Lung microvascular endothelial cell (primary cell): ENCODE measurements at regions not wholly inside any gene's neighbourhood (a gene's known extent, or its start where the extent isn't known, plus 50 kb on each side); places are given as distances from the start of the nearest gene placed in this dataset.
A peak's percentile ranks its signal among the peaks of the same experiment; 100 is the strongest.

ENCODE experiments used
- DNase-seq, 2 donors: peaks; one replicate each; pipeline versions ENCODE4 v3.0.0 to v3.0.0-alpha.2; 2010; ENCODE audit warnings: low read depth in 2 of 2

DNA sequence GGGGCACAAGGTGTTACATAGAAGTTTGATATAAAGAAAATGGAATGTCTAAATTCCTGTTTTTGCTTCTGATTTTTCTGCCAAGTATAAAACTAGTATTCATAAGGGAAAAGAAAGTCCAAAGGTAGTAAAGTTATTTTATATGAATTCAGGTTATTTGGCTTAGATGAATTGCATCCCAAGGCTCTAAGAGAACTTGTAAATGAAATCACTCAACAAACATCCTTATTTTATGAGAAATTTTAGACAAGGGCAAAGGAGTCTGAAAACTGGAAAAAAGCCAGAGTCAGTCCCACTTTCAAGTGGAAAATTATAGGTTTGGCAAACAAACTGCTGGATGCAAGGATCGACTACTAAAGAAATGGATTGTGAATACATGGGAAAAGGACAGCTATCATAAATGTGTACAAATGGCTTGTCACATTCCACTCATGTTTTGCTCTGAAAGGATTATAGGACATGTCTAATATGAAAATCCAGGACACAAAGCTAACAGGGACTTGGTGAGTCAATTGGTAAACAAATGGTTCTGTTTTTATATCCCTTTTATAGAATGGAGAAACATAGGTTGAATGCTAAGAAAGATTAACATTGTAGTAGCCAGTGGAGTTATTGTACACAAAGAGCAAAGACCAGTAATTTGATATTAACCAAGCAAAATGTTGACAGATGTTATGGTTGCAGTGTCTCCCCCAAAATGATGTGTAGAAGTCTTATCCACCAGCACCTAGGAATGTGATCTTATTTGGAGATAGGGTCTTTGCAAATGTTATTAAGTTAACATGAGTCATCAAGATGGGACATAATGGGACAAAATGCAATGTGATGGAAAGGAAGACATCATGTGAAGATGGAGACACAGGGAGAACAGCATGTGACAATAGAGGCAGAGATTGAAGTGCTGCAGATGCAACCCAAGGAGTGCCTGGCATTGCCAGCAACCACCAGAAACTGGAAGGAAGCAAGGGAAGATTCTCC is 495.7 kb downstream of the TLE1 start:
- DNase-seq = no peak

DNA sequence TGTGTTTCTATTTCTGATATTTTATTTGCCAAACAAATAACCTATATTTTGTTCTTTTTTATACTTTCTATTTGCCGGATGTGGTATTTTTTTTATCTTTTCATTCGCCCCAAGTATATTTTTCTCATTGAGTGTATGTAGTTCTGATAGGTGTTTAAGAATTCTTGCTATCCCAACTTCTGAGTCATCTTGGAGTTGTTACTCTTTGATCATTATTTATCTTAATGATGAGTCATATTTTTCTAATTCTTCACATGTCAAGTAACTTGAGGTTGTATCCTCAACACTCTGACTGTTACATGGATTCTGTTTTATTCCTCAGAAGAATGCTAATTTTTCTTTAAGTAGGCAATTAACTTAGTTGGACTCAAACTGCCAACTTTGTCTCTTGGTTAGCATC is 498.1 kb downstream of the TLE1 start:
- DNase-seq = no peak

DNA sequence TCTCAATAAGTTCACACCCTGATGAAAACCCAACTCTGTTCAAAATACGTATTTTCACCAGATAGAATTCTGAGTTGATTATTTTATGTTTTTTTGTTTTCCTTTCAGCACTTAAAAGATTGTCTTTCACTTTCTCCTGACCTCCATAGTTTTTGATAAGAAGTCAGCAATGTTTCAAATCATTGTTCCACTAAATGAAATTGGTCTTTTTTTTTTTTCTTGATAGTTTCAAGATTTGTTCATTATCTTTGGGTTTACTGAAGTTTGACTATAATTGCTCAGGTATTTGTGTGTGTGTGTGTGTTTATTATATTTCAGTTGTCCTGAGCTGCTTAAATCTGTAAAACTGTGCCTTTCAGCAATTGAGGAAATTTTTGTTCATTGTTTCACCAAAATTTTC is 498.7 kb downstream of the TLE1 start:
- no peak for DNase-seq

DNA sequence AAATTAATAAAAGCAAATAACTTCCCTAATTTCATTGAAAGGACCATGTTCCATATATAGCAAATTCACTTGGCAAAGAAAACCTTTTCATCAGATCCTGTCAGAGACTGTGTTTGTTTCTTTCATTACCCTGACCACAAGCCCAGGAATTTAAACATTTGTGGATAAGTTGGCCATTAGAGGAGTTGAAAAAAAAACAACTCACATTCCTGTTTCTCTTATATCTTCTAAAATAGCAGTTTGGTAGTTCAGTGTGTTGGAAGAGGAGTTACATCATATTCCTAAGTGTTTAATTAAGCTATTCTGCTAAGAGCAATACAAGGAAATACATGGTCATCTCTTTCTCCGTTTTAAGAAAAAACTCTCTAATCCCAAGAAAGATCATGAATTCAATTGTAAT is 505.6 kb downstream of the TLE1 start:
- peak in 1 of 2 donors; percentile 2 for DNase-seq

DNA sequence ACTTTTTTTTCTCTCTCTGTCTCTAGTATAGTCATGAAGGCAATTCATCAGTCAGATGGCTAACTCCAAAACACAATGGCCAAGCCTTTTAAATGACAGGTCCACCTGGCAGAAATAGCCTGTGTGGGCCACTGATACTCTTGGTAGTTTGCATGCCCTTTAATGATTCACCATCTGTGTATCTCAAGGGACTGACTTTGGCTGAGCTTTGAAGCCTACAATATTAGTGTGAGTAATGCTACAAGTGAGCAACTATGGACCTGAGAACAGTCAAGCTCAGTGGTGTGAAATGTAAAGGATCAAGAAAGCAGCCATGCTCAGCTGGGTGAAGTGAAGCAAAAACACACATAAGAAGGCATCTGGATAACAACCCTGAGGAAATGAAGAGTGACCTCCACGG is 506.9 kb downstream of the TLE1 start:
- DNase-seq = no peak

DNA sequence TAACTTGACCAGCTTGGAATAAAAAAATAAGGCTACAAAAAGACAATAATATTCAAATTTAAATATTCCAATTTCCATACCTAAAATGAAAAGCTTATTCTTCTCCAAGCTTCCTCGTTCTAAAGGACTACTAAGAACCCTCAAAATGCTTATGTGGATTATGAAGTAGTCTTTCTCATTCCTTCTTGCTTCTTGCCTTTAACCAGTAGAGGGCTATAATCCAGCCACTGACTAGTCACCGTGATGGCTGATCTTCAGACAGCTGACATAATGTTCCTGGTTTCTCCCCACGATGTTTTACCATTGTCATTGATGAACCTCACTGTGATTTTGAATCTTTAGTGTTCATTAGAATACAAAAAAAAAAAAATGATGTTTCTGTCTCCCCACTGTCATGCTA is 515.3 kb downstream of the TLE1 start:
- no peak for DNase-seq

DNA sequence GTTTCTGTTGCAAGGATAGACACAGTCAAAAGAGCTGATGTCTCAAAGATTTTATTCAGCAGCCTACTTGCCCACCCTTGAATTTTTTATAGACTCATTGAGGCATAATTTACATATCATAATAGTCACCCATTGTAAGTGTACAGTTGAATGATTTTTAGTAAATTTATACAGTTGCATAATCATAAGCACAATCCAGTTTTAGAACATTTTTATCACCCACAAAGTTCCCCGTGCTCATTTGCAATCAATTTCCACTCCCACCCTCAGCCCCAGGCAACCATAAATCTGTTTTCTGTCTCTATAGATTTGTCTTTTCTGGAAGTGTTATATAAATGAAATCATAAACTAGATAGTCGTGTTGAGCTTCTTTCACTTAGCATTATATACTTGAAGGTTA is 517.7 kb downstream of the TLE1 start:
- DNase-seq = no peak

DNA sequence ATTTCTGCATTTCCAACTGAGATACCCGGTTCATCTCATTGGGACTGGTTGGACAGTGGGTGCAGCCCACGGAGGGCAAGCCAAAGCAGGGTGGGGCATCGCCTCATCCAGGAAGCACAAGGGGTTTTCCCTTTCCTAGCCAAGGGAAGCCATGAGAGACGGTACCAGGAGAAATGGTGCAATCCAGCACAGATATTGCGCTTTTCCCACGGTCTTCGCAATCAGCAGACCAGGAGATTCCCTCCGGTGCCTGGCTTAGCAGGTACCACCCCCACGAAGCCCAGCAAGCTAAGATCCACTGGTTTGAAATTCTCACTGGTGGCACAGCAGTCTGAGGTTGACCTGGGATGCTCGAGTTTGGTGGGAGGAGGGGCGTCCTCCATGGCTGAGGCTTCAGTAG is 527.0 kb downstream of the TLE1 start:
- DNase-seq = no peak

DNA sequence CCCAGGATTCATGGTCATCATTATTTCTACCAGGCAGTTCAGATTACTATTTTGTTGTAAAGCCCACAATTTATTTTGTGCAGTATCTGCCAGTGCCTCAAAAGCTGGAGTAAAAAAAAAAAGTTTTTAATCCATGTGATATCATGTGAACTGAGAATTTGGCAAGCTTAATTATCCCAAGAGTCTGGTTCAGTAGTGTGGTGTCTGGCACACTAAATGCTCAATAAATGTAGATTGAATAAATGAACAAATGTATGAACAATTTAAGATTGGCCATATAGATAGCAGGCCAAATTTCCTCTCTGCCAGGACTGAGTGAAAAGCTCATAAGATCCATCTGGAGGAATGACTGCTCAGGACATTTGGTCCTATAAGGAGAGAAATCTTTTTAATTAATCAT is 533.0 kb downstream of the TLE1 start:
- no peak for DNase-seq

DNA sequence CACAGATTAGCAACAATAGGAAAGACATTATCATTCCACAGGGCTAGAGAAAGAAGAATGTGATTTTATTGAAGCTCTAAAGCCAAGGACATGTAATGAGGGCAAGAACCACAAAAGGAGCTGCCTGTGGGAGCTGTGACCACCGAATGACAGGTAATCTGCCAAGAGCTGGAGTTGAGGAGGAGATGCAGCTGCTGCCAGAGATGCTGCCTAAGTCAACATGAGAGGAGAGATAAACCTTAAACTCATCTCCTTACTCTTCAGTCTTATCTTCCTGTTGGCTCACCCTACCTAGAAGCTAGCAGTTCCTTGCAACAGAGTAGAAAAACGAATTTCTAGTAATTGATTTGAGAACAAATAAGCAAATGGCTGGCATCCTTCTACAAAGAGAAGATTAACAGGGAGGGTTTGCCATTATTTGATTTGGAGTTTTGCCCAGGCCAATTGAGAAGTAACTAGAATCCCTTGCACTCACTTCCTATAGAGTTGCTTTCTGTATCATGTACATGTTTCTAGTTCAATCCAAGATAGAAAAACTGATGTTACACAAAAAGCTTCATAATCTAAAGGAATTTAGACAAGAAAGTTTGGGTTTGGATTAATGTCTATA is 539.2 kb downstream of the TLE1 start:
- DNase-seq = no peak

DNA sequence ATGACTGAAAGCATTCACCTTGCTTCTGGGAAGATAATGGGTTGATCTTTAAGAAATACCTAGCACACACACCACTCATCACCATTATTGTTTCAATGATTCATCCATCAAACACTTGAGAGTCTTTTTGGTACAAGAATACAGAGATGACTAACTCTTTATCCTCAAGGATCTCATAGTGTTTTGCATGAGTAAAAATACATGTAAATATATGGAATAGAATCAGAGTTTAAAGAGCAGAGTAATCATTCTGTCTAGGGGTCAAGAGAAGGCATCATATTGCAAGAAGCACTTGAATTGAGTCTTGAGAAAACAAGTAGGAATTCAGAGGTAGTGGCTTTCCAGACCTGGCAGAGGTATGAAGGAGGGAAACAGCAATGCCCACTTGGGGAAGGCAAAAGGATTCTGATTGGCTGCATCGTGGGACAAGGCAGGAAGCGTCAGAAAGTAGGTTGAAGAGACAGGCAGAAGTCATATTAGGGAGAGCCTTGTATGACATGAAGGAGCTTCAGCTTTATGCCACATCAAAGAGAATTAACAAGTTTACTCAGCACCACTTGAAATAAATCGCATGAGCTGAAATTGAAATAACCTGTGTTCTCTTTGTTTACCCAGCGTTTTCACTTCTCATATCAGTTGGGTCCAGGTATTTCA is 542.5 kb downstream of the TLE1 start:
- no peak for DNase-seq

DNA sequence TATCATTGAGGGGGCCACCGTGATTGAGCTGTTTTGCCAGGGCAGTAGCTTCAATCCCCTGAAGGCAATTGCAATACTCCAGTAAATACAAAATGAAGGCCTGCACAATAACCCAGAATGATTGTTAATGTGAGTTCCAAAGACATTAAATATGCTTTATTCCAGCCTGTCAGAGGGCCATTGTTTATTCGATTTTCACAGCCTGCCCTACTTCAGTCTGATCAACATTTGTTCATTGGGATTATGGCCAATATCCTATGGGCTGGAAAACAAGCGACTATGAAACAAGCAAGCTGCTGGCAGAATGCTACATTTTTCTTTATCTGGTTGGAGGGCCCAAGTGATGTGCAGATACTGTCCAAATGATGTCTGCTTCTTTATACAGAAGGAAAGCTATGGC is 543.1 kb downstream of the TLE1 start:
- DNase-seq = no peak

DNA sequence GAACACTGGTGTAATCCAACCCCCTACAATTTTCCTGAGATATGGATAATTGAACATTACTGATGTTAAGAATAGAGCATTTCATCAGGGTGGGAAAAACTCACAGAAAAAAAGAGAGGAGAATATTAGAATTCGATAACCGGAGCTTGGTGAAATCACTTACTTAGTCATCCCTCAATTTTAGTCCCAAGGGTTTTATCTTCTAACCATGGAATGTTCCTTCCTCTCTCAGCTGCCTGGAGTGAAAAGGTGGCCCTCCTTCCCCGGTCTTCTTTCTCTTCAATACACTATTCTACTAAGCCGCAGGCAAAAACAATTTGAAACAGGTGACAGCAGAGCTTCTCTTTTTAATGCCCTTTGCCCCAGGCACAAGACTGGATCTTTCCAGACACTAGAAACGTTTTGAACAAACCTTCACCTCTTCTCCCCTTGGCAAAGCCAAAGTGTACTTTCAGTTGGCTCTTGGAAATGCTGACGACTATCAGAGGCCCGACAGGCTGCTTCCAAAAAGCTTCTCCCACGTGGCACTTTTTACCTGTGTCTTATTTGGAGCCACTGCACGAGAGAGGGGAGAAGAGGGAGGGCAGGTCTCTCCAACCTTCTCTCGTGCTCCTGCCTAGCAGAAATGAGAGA is 543.9 kb downstream of the TLE1 start:
- DNase-seq = no peak

DNA sequence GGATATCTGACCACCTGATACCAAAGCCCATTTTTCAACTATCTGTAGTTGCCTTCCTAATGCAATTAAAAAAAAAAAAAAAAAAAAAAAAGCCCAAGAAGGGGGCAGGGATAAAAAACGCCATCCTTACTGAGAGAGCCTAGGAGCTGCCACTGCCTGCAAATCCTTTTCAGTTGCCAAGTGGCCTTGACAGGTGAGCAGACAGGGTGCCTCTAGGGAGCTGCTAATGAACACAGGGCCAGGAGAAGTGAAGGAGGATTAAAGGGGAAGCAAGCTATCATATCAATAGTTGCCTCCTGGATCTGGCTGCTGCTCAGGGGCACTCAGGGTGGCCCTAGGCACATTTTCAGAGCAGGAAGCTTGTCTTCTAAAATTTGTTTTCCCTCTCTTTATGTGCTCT is 547.4 kb downstream of the TLE1 start:
- no peak for DNase-seq

DNA sequence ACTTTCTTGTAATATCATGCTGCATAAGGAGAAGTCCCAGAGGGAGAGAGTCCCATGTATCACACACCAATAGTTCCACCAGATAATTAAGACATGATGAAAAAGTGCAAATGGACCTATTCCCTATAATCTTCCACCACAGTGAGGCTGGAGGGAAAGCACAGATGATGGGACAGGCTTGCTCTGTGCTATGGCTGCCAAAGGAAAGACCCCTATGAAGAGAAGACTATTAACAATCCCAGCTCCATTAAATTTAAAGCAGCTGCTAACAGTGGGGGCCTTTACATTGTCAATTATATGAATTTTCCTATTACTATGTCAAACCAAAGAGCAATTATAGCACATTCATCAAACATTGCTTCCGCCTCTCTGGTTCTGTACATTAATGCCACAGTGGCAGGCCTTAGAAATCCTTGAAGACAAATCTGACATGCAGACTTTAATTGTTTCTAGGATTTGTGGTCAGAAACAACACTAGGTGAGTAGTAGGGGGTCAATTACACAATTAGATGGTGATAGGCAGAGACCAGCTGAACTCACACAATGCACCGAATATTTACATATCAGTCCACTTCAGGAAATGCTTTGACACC is 551.3 kb downstream of the TLE1 start:
- no peak for DNase-seq

DNA sequence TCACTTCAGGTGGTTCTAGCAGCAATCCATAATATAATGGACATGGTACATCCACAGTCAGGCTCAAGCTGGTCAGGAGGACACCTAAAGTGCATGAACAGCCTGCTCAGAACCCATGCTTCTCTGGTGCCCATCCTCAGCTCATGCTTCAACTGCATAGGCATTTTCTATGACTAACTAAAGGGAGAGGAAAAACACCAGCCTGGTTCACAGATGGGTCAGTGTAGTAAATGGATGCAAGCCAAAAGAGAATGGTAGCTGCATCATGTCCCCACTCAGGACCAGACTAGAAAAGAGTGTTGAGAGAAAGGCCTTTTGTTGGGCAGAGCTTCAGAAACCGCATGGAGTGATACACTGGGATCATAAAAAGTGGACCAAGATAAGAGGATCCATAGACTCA is 556.6 kb downstream of the TLE1 start:
- no peak for DNase-seq

DNA sequence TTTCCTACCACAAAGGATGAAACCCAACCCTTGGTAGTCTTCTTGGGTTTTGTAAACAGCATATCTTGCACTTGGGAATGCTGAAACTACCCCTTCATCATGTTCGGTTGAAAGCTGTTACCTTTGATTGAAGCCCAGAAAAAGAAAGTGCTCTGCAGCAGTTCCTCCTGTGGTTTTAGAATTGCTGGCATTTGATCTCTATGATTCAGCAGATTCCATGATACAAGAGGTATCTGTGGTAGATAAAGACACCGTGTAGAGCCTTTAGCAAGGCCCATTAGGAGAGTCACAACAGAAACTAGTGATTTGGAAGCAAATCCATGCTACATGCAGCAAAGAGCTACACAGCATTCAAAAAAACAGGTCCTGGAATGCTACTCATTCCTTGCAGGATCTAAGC is 557.0 kb downstream of the TLE1 start:
- no peak for DNase-seq

DNA sequence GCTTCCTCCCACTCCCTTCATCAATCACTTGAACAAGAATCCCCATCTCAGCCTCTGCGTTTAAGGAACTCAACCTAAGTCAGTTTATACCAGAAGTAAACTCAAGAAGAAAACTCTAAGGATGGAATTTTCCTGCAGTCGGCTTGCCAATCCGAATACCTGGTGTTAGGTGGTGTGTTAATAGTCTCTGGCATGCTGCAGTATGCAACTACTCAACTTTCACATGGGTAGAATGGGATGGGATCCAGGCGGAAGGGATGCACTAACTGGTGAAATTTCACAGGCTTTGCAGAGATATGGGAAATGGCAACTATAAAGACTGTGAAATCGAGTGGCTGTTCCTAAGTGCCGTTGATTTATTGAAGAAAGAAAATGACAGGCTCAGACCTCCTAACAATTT is 560.6 kb downstream of the TLE1 start:
- DNase-seq = no peak

DNA sequence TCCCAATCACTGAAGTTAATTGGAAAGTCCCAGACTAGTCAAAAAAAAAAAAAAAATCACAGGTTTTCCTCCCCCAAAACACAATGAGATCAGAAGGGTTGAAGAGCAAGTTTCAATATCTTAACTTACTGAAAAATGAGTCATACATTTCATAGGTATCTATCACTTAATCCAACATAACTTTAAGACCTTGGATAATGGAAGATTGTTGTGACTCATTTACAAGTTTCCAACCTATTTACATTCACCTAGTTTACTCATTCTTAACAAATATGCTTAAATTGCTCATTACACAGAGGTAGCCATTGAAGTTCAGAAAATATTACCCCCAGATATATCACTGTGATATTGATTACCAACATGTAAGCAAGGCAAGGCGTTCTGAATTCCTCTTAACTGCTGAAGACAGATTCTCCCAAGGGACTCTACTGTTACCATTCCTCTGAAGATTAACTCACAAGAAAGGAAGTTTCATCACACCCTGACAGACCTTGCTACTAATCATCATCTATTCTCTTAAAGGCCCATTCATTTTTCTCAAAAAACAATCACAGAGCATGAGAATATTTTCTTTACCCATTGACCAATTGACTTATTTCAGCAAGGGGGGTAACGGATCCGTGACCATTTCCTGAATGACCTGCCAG is 563.8 kb downstream of the TLE1 start:
- DNase-seq = no peak

DNA sequence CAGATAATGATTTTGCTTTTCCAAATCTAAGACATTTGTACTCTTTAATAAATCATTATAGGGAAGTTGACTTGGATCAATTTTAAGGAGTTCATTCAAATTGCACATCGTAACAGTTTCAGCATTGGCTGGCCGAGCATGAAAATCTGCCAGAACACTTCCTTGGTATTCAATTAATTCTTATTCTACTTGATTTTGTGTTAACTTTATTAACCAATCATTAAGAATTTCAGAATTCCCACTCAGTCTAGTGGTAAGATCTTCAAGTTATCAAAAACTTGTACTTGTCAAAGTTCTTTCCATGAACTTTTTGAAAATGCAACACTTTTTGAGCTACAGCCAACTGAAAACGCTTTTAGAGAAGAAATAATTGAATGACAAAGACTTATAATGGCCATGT is 565.8 kb downstream of the TLE1 start:
- no peak for DNase-seq

DNA sequence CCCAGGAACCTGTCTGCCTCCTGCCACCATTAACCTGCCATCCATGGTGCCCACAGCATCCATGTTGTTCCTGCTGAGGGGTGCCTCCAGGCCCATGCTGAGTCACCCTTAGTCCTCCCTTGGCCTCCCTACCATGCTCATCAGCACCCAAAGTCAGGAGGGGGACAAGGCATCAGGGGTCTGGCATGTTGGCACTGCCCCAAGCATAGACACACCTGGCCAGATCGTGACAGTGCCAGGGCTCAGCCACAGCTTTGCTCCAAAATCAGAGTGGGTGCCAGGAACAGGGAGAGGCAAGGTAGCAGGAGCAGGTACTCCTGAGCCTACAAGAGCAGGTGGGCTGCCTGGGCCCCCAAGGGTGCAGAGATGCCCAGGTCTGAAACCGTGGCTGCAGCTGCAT is 566.6 kb downstream of the TLE1 start:
- no peak for DNase-seq
